HFFc6 (cell line): ENCODE measurements at regions not wholly inside any gene's neighbourhood (a gene's known extent, or its start where the extent isn't known, plus 50 kb on each side); places are given as distances from the start of the nearest gene placed in this dataset.
"Not testable (repeated sequence)": the region's sequence is repeated elsewhere in the genome, so short reads cannot be mapped to it uniquely, and the experiment has no call there.

Source experiments
- DNase-seq: peaks from one replicate; pipeline ENCODE4 v3.0.0-alpha.2; 2018
- H3K27ac Mint-ChIP-seq: 2 replicates; pipeline ENCODE4 v1.8.0; 2020; ENCODE audit warnings: mild to moderate bottlenecking, mixed read lengths
- H3K27me3 Mint-ChIP-seq: 2 replicates; pipeline ENCODE4 v1.8.0; 2021; ENCODE audit warnings: mild to moderate bottlenecking, moderate library complexity, mixed read lengths; ENCODE audit not compliant: insufficient read depth
- H3K36me3 Mint-ChIP-seq: 2 replicates; pipeline ENCODE4 v1.8.0; 2021; ENCODE audit warnings: low read depth, mixed read lengths
- H3K4me1 Mint-ChIP-seq: 2 replicates; pipeline ENCODE4 v1.8.0; 2020; ENCODE audit warnings: low read depth, mixed read lengths
- H3K4me3 Mint-ChIP-seq: 2 replicates; pipeline ENCODE4 v1.8.0; 2020; ENCODE audit warnings: mild to moderate bottlenecking, moderate library complexity, mixed read lengths
- H3K9me3 Mint-ChIP-seq: 2 replicates; pipeline ENCODE4 v1.8.0; 2020; ENCODE audit warnings: mild to moderate bottlenecking, mixed read lengths
- CTCF ChIP-seq: fragments of 200-600 bp; sonication (generic); IDR thresholded peaks from 2 replicates; pipeline ENCODE4 v1.5.0; 2021; ENCODE audit warnings: antibody characterized with exemption, mild to moderate bottlenecking

GRCh38 chr4:37555322-37555721, 130.9 kb downstream of the RELL1 start:
- Mint-ChIP-seq H3K36me3 (no peaks in the 10 kb centered on the region), H3K9me3 (peaks cover 9% of the 10 kb centered on the region), H3K27me3 (peaks cover 4% of the 10 kb centered on the region; the same call in 1 of the 2 replicates), H3K4me1 (peaks cover 11% of the 10 kb centered on the region), H3K27ac (peak overlapping the region; percentile 24; the same call in 1 of the 2 replicates), H3K4me3 (no peak overlapping the region)
- DNase-seq = peak; percentile 27
- TF ChIP-seq CTCF = no peak

GRCh38 chr4:37549866-37550265, 136.3 kb downstream of the RELL1 start:
- H3K27ac Mint-ChIP-seq = peak overlapping the region; percentile 71; the same call in 1 of the 2 replicates
- H3K4me3 Mint-ChIP-seq, H3K27me3 Mint-ChIP-seq, DNase-seq, H3K9me3 Mint-ChIP-seq, H3K36me3 Mint-ChIP-seq: not testable (repeated sequence)
- peaks cover 18% of the 10 kb centered on the region for H3K4me1 Mint-ChIP-seq

GRCh38 chr4:37549041-37549440, 137.1 kb downstream of the RELL1 start:
- Mint-ChIP-seq H3K4me3 (peak overlapping the region; percentile 51; the same call in 1 of the 2 replicates), H3K36me3 (0 out of 2 replicates have a peak, but pooled peaks cover 8% of the 10 kb centered on the region), H3K27me3 (peaks cover 1% of the 10 kb centered on the region), H3K9me3 (peaks cover 9% of the 10 kb centered on the region), H3K4me1 (peaks cover 18% of the 10 kb centered on the region), H3K27ac (peak overlapping the region; percentile 71)
- DNase-seq = peak; percentile 86
- TF ChIP-seq CTCF = 0 out of 2 replicates have a peak, but pooled peaks have one; percentile 20

- no peak for DNase-seq
- peaks cover under 1% of the 10 kb centered on the region for H3K9me3 Mint-ChIP-seq
- H3K4me3 Mint-ChIP-seq = no peak overlapping the region
- H3K4me1 Mint-ChIP-seq = peaks cover 18% of the 10 kb centered on the region
- H3K27me3 Mint-ChIP-seq = peaks cover 5% of the 10 kb centered on the region
- H3K27ac Mint-ChIP-seq = no peak overlapping the region
- 0 out of 2 replicates have a peak, but pooled peaks cover 8% of the 10 kb centered on the region for H3K36me3 Mint-ChIP-seq
- TF ChIP-seq CTCF = no peak
These were observed 139.6 kb downstream of the RELL1 start for GRCh38 chr4:37546586-37546985.

- Mint-ChIP-seq H3K4me1 (no peaks in the 10 kb centered on the region), H3K27me3 (peaks cover 7% of the 10 kb centered on the region), H3K36me3 (0 out of 2 replicates have a peak, but pooled peaks cover 8% of the 10 kb centered on the region), H3K9me3 (no peaks in the 10 kb centered on the region; the same call in 1 of the 2 replicates), H3K4me3 (no peak overlapping the region), H3K27ac (no peak overlapping the region)
- DNase-seq = no peak
- no peak for TF ChIP-seq CTCF
These were observed 143.5 kb downstream of the RELL1 start for GRCh38 chr4:37542706-37543105.

- H3K27ac Mint-ChIP-seq = no peak overlapping the region
- no peak for TF ChIP-seq CTCF
- no peaks in the 10 kb centered on the region for H3K4me1 Mint-ChIP-seq
- no peaks in the 10 kb centered on the region; the same call in 1 of the 2 replicates for H3K9me3 Mint-ChIP-seq
- DNase-seq = no peak
- H3K36me3 Mint-ChIP-seq = 0 out of 2 replicates have a peak, but pooled peaks cover 8% of the 10 kb centered on the region
- H3K4me3 Mint-ChIP-seq = no peak overlapping the region
- peaks cover 7% of the 10 kb centered on the region for H3K27me3 Mint-ChIP-seq
These were observed 144.2 kb downstream of the RELL1 start for GRCh38 chr4:37541956-37542355.
